ENCODE measurements at regions not wholly inside any gene's neighbourhood (a gene's known extent, or its start where the extent isn't known, plus 50 kb on each side); places are given as distances from the start of the nearest gene placed in this dataset.

DNA sequence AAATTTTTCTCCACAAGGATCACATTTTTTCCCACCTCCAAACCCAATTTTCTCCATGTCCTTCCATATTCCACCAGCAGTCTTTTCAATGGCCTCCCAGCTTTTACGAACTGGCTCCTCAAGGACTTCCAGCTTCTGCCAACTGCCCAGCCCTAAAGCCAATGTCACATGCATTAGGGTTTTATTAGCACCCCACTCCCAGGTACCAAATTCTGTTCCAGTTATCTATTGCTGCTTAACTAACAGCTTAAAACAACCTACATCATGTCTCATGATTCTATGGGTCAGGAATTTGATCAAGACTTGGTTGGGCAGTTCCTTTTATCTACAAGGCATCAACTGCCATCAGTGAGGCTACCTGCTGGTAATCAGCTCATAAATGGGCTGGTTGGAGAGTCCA is 151.3 kb downstream of the SPTSSA start:
- no peak for TF ChIP-seq YY1 (IDR thresholded peaks at IDR 0.05; ENCODE audit: insufficient read depth, insufficient read length)
- TF ChIP-seq SUZ12 (IDR thresholded peaks at IDR 0.05; ENCODE audit: extremely low read depth, insufficient read depth, insufficient read length), result no peak

Measured in NT2/D1 (cell line).